HUES64 (cell line): ENCODE measurements at regions not wholly inside any gene's neighbourhood (a gene's known extent, or its start where the extent isn't known, plus 50 kb on each side); places are given as distances from the start of the nearest gene placed in this dataset.

ENCODE experiments used
- H3K27ac ChIP-seq: 2 replicates; pipeline ENCODE4 v1.7.0; 2013; ENCODE audit warnings: low read depth, low read length, inconsistent platforms
- H3K27me3 ChIP-seq: 2 replicates; pipeline ENCODE4 v1.6.1; 2013; ENCODE audit warnings: mild to moderate bottlenecking, low read length; ENCODE audit not compliant: insufficient read depth
- H3K36me3 ChIP-seq: 2 replicates; pipeline ENCODE4 v1.6.1; 2013; ENCODE audit warnings: mild to moderate bottlenecking, low read length; ENCODE audit not compliant: insufficient read depth
- H3K4me1 ChIP-seq: 2 replicates; pipeline ENCODE4 v1.6.1; 2013; ENCODE audit warnings: mild to moderate bottlenecking, low read length, moderate library complexity; ENCODE audit not compliant: insufficient read depth
- H3K4me3 ChIP-seq: 2 replicates; pipeline ENCODE4 v1.5.1; 2013; ENCODE audit warnings: mild to moderate bottlenecking, low read length, moderate library complexity
- H3K9ac ChIP-seq: 2 replicates; pipeline ENCODE4 v1.6.1; 2013; ENCODE audit warnings: mild to moderate bottlenecking, low read depth, low read length
- H3K9me3 ChIP-seq: 2 replicates; pipeline ENCODE4 v1.6.1; 2013; ENCODE audit warnings: low read depth, low read length; ENCODE audit not compliant: insufficient read depth
- WGBS: fragments of 150-250, 120-280 bp; methylation state at CpG from one replicate; pipeline ENCODE4 v1.1.7; 2013; ENCODE audit warnings: missing lambda C conversion rate; 5-methylcytosine and 5-hydroxymethylcytosine counted together

- no peaks in the 10 kb centered on the region for H3K27me3 ChIP-seq
- H3K4me1 ChIP-seq, result peaks cover 18% of the 10 kb centered on the region
- WGBS, result 70% methylated on average over 9 of the region's 9 CpGs
- no peaks in the 10 kb centered on the region for H3K36me3 ChIP-seq
- H3K27ac ChIP-seq, result peak overlapping the region; percentile 50; the same call in 1 of the 2 replicates
- no peak overlapping the region for H3K4me3 ChIP-seq
- H3K9ac ChIP-seq, result no peak overlapping the region
- H3K9me3 ChIP-seq, result no peaks in the 10 kb centered on the region
These were observed 167.1 kb downstream of the CRYBB2 start for GRCh38 chr22:25386538-25386884.

- Histone ChIP-seq H3K4me3 (no peak overlapping the region), H3K4me1 (peaks cover 18% of the 10 kb centered on the region), H3K27ac (no peak overlapping the region), H3K36me3 (no peaks in the 10 kb centered on the region), H3K9me3 (no peaks in the 10 kb centered on the region), H3K27me3 (no peaks in the 10 kb centered on the region), H3K9ac (no peak overlapping the region)
- 93% methylated on average over 12 of the region's 12 CpGs for WGBS
These were observed 169.0 kb downstream of the CRYBB2 start for GRCh38 chr22:25388415-25388814.

GRCh38 chr22:25388866-25389540, 169.6 kb downstream of the CRYBB2 start:
- H3K36me3 ChIP-seq, result no peaks in the 10 kb centered on the region
- peaks cover 18% of the 10 kb centered on the region for H3K4me1 ChIP-seq
- 85% methylated on average over 10 of the region's 10 CpGs for WGBS
- no peak overlapping the region for H3K9ac ChIP-seq
- no peak overlapping the region for H3K27ac ChIP-seq
- no peak overlapping the region for H3K4me3 ChIP-seq
- no peaks in the 10 kb centered on the region for H3K9me3 ChIP-seq
- no peaks in the 10 kb centered on the region for H3K27me3 ChIP-seq

- Histone ChIP-seq H3K4me3 (no peak overlapping the region), H3K27me3 (no peaks in the 10 kb centered on the region), H3K9ac (no peak overlapping the region), H3K36me3 (no peaks in the 10 kb centered on the region), H3K27ac (no peak overlapping the region), H3K4me1 (peaks cover 18% of the 10 kb centered on the region), H3K9me3 (no peaks in the 10 kb centered on the region)
- WGBS, result 90% methylated on average over 11 of the region's 11 CpGs
These were observed 170.1 kb downstream of the CRYBB2 start for GRCh38 chr22:25389541-25389919.

GRCh38 chr22:25390297-25391240, 171.1 kb downstream of the CRYBB2 start:
- Histone ChIP-seq H3K27ac (no peak overlapping the region), H3K4me3 (no peak overlapping the region), H3K9me3 (no peaks in the 10 kb centered on the region), H3K27me3 (no peaks in the 10 kb centered on the region), H3K36me3 (no peaks in the 10 kb centered on the region), H3K9ac (no peak overlapping the region), H3K4me1 (peaks cover 18% of the 10 kb centered on the region)
- WGBS, result 92% methylated on average over 20 of the region's 20 CpGs

GRCh38 chr22:25392584-25392983, 171.9 kb upstream of the GRK3 start:
- H3K4me1 ChIP-seq, result peaks cover 5% of the 10 kb centered on the region

GRCh38 chr22:25393121-25393805, 171.2 kb upstream of the GRK3 start:
- H3K4me3 ChIP-seq, result no peak overlapping the region
- H3K27ac ChIP-seq, result no peak overlapping the region
- H3K27me3 ChIP-seq, result no peaks in the 10 kb centered on the region
- no peak overlapping the region for H3K9ac ChIP-seq
- WGBS, result 94% methylated on average over 15 of the region's 15 CpGs
- H3K36me3 ChIP-seq, result no peaks in the 10 kb centered on the region
- peaks cover 4% of the 10 kb centered on the region; the same call in 1 of the 2 replicates for H3K4me1 ChIP-seq
- H3K9me3 ChIP-seq, result no peaks in the 10 kb centered on the region

More at GRCh38 chr22:25392584-25392983, 171.9 kb upstream of the GRK3 start:
- Histone ChIP-seq H3K4me3 (no peak overlapping the region), H3K9ac (no peak overlapping the region), H3K9me3 (no peaks in the 10 kb centered on the region), H3K27me3 (no peaks in the 10 kb centered on the region), H3K27ac (no peak overlapping the region), H3K36me3 (no peaks in the 10 kb centered on the region)
- 97% methylated on average over 8 of the region's 8 CpGs for WGBS

GRCh38 chr22:25395468-25395867, 169.0 kb upstream of the GRK3 start:
- 91% methylated on average over 8 of the region's 8 CpGs for WGBS
- H3K36me3 ChIP-seq, result no peaks in the 10 kb centered on the region
- H3K27me3 ChIP-seq, result no peaks in the 10 kb centered on the region
- H3K9me3 ChIP-seq, result no peaks in the 10 kb centered on the region
- H3K27ac ChIP-seq, result no peak overlapping the region
- H3K4me3 ChIP-seq, result no peak overlapping the region
- H3K4me1 ChIP-seq, result no peaks in the 10 kb centered on the region
- H3K9ac ChIP-seq, result no peak overlapping the region

- Histone ChIP-seq H3K36me3 (no peaks in the 10 kb centered on the region), H3K9me3 (no peaks in the 10 kb centered on the region), H3K4me1 (0 out of 2 replicates have a peak, but pooled peaks cover under 1% of the 10 kb centered on the region), H3K27ac (no peak overlapping the region), H3K9ac (no peak overlapping the region), H3K4me3 (no peak overlapping the region), H3K27me3 (no peaks in the 10 kb centered on the region)
- 93% methylated on average over 3 of the region's 3 CpGs for WGBS
These were observed 168.6 kb upstream of the GRK3 start for GRCh38 chr22:25395915-25396314.

- 0 out of 2 replicates have a peak, but pooled peaks cover 2% of the 10 kb centered on the region for H3K4me1 ChIP-seq
- no peaks in the 10 kb centered on the region for H3K27me3 ChIP-seq
- no peaks in the 10 kb centered on the region for H3K36me3 ChIP-seq
- no peak overlapping the region for H3K4me3 ChIP-seq
- no peak overlapping the region for H3K27ac ChIP-seq
- 96% methylated on average over 10 of the region's 10 CpGs for WGBS
- no peaks in the 10 kb centered on the region for H3K9me3 ChIP-seq
- no peak overlapping the region for H3K9ac ChIP-seq
These were observed 167.8 kb upstream of the GRK3 start for GRCh38 chr22:25396615-25397200.
